ENCODE measurements at regions not wholly inside any gene's neighbourhood (a gene's known extent, or its start where the extent isn't known, plus 50 kb on each side); places are given as distances from the start of the nearest gene placed in this dataset.

GRCh38 chr18:10009321-10010144 lies 95.7 kb downstream of the VAPA start:
- no peak for DNase-seq

GRCh38 chr18:10010611-10011015 lies 96.8 kb downstream of the VAPA start:
- DNase-seq = no peak

- DNase-seq = no peak
These were observed 97.2 kb downstream of the VAPA start for GRCh38 chr18:10011061-10011460.

GRCh38 chr18:10011751-10012150 lies 97.9 kb downstream of the VAPA start:
- no peak for DNase-seq

- DNase-seq = no peak
These were observed 98.7 kb downstream of the VAPA start for GRCh38 chr18:10012526-10012925.

GRCh38 chr18:10013621-10014543 lies 100.1 kb downstream of the VAPA start:
- no peak for DNase-seq

- no peak for DNase-seq
These were observed 101.5 kb downstream of the VAPA start for GRCh38 chr18:10015288-10015701.

GRCh38 chr18:10015941-10016819 lies 102.4 kb downstream of the VAPA start:
- DNase-seq = no peak

- no peak for DNase-seq
These were observed 103.2 kb downstream of the VAPA start for GRCh38 chr18:10017043-10017442.

GRCh38 chr18:10018289-10018688 lies 104.5 kb downstream of the VAPA start:
- no peak for DNase-seq

GRCh38 chr18:10020171-10020570 lies 106.4 kb downstream of the VAPA start:
- peak; percentile 92 for DNase-seq

- DNase-seq = no peak
These were observed 108.5 kb downstream of the VAPA start for GRCh38 chr18:10022365-10022764.

GRCh38 chr18:10023853-10024570 lies 110.2 kb downstream of the VAPA start:
- peak; percentile 58 for DNase-seq

- DNase-seq = no peak
These were observed 112.2 kb downstream of the VAPA start for GRCh38 chr18:10025711-10026670.

- no peak for DNase-seq
These were observed 113.2 kb downstream of the VAPA start for GRCh38 chr18:10027031-10027430.

- DNase-seq = no peak
These were observed 113.6 kb downstream of the VAPA start for GRCh38 chr18:10027461-10027860.

- no peak for DNase-seq
These were observed 115.9 kb downstream of the VAPA start for GRCh38 chr18:10029711-10030110.

- no peak for DNase-seq
These were observed 117.2 kb downstream of the VAPA start for GRCh38 chr18:10030816-10031541.

- DNase-seq = no peak
These were observed 118.7 kb downstream of the VAPA start for GRCh38 chr18:10032331-10033015.

GRCh38 chr18:10033016-10033399 lies 119.2 kb downstream of the VAPA start:
- no peak for DNase-seq

Data from DMS153 (cell line).